ENCODE measurements at regions not wholly inside any gene's neighbourhood (a gene's known extent, or its start where the extent isn't known, plus 50 kb on each side); places are given as distances from the start of the nearest gene placed in this dataset.
"Not testable (repeated sequence)": the region's sequence is repeated elsewhere in the genome, so short reads cannot be mapped to it uniquely, and the experiment has no call there.

GRCh38 chr9:97248252-97248651 lies 59.2 kb upstream of the CCDC180 start:
- not testable (repeated sequence) for H3K9me3 Mint-ChIP-seq; ATAC-seq (replicated peaks; ENCODE audit: extremely low read depth, poor library complexity, severe bottlenecking); H3K4me1 Mint-ChIP-seq; H3K27ac Mint-ChIP-seq (ENCODE audit: low read depth); DNase-seq (ENCODE audit: low spot score in 2 of 2); H3K27me3 Mint-ChIP-seq; H3K4me3 Mint-ChIP-seq
- H3K36me3 Mint-ChIP-seq (ENCODE audit: insufficient read depth), result peaks cover 18% of the 10 kb centered on the region

- Mint-ChIP-seq H3K4me1 (peaks cover 25% of the 10 kb centered on the region), H3K36me3 (ENCODE audit: insufficient read depth) (peaks cover 10% of the 10 kb centered on the region), H3K9me3 (no peaks in the 10 kb centered on the region), H3K27me3 (no peaks in the 10 kb centered on the region), H3K4me3 (no peak overlapping the region), H3K27ac (ENCODE audit: low read depth) (no peak overlapping the region)
- ATAC-seq (replicated peaks; ENCODE audit: extremely low read depth, poor library complexity, severe bottlenecking) (no peak), DNase-seq (ENCODE audit: low spot score in 2 of 2) (no peak)
These were observed 63.9 kb upstream of the CCDC180 start for GRCh38 chr9:97243606-97244005.

- H3K36me3 Mint-ChIP-seq (ENCODE audit: insufficient read depth); H3K27ac Mint-ChIP-seq (ENCODE audit: low read depth); H3K4me3 Mint-ChIP-seq; ATAC-seq (replicated peaks; ENCODE audit: extremely low read depth, poor library complexity, severe bottlenecking); H3K27me3 Mint-ChIP-seq; DNase-seq (ENCODE audit: low spot score in 2 of 2); H3K9me3 Mint-ChIP-seq: not testable (repeated sequence)
- peaks cover 39% of the 10 kb centered on the region for H3K4me1 Mint-ChIP-seq
These were observed 66.0 kb upstream of the CCDC180 start for GRCh38 chr9:97241430-97241829.

- peak; percentile 93 for ATAC-seq (replicated peaks; ENCODE audit: extremely low read depth, poor library complexity, severe bottlenecking)
- H3K27me3 Mint-ChIP-seq, result no peaks in the 10 kb centered on the region
- peak overlapping the region; percentile 86 for H3K27ac Mint-ChIP-seq (ENCODE audit: low read depth)
- DNase-seq (ENCODE audit: low spot score in 2 of 2), result peak; percentile 45 to 61
- peaks cover 36% of the 10 kb centered on the region for H3K4me1 Mint-ChIP-seq
- peaks cover 3% of the 10 kb centered on the region for H3K36me3 Mint-ChIP-seq (ENCODE audit: insufficient read depth)
- no peaks in the 10 kb centered on the region for H3K9me3 Mint-ChIP-seq
- peak overlapping the region; percentile 89 for H3K4me3 Mint-ChIP-seq
These were observed 69.2 kb upstream of the CCDC180 start for GRCh38 chr9:97237951-97238889.

- Mint-ChIP-seq H3K27me3 (no peaks in the 10 kb centered on the region), H3K27ac (ENCODE audit: low read depth) (peak overlapping the region; percentile 86), H3K4me3 (peak overlapping the region; percentile 89), H3K4me1 (peaks cover 33% of the 10 kb centered on the region), H3K36me3 (ENCODE audit: insufficient read depth) (peaks cover 3% of the 10 kb centered on the region), H3K9me3 (no peaks in the 10 kb centered on the region)
- ATAC-seq (replicated peaks; ENCODE audit: extremely low read depth, poor library complexity, severe bottlenecking) (no peak), DNase-seq (ENCODE audit: low spot score in 2 of 2) (no peak)
These were observed 70.1 kb upstream of the CCDC180 start for GRCh38 chr9:97237311-97237786.

- H3K4me3 Mint-ChIP-seq; DNase-seq (ENCODE audit: low spot score in 2 of 2); H3K36me3 Mint-ChIP-seq (ENCODE audit: insufficient read depth); H3K27ac Mint-ChIP-seq (ENCODE audit: low read depth); ATAC-seq (replicated peaks; ENCODE audit: extremely low read depth, poor library complexity, severe bottlenecking); H3K27me3 Mint-ChIP-seq; H3K4me1 Mint-ChIP-seq; H3K9me3 Mint-ChIP-seq: not testable (repeated sequence)
These were observed 74.5 kb upstream of the CCDC180 start for GRCh38 chr9:97233009-97233400.

- not testable (repeated sequence) for ATAC-seq (replicated peaks; ENCODE audit: extremely low read depth, poor library complexity, severe bottlenecking); H3K4me3 Mint-ChIP-seq; DNase-seq (ENCODE audit: low spot score in 2 of 2); H3K27ac Mint-ChIP-seq (ENCODE audit: low read depth); H3K4me1 Mint-ChIP-seq; H3K9me3 Mint-ChIP-seq; H3K27me3 Mint-ChIP-seq; H3K36me3 Mint-ChIP-seq (ENCODE audit: insufficient read depth)
These were observed 75.1 kb upstream of the CCDC180 start for GRCh38 chr9:97232060-97233008.

GRCh38 chr9:97222393-97222792 lies 85.1 kb upstream of the CCDC180 start:
- not testable (repeated sequence) for H3K36me3 Mint-ChIP-seq (ENCODE audit: insufficient read depth); H3K27ac Mint-ChIP-seq (ENCODE audit: low read depth); H3K9me3 Mint-ChIP-seq; DNase-seq (ENCODE audit: low spot score in 2 of 2); ATAC-seq (replicated peaks; ENCODE audit: extremely low read depth, poor library complexity, severe bottlenecking); H3K4me1 Mint-ChIP-seq
- Mint-ChIP-seq H3K4me3 (peak overlapping the region; percentile 37), H3K27me3 (peaks cover 61% of the 10 kb centered on the region)

GRCh38 chr9:97221478-97222355 lies 85.7 kb upstream of the CCDC180 start:
- DNase-seq (ENCODE audit: low spot score in 2 of 2) (peak; percentile 26 to 29), ATAC-seq (replicated peaks; ENCODE audit: extremely low read depth, poor library complexity, severe bottlenecking) (peak; percentile 89)
- H3K27ac Mint-ChIP-seq (ENCODE audit: low read depth); H3K9me3 Mint-ChIP-seq; H3K4me1 Mint-ChIP-seq; H3K36me3 Mint-ChIP-seq (ENCODE audit: insufficient read depth): not testable (repeated sequence)
- H3K27me3 Mint-ChIP-seq, result peaks cover 61% of the 10 kb centered on the region
- peak overlapping the region; percentile 81 for H3K4me3 Mint-ChIP-seq

- Mint-ChIP-seq H3K36me3 (ENCODE audit: insufficient read depth) (peaks cover 3% of the 10 kb centered on the region), H3K4me1 (peaks cover 7% of the 10 kb centered on the region), H3K4me3 (peak overlapping the region; percentile 81), H3K9me3 (no peaks in the 10 kb centered on the region), H3K27ac (ENCODE audit: low read depth) (no peak overlapping the region), H3K27me3 (peaks cover 61% of the 10 kb centered on the region)
- DNase-seq (ENCODE audit: low spot score in 2 of 2) (no peak), ATAC-seq (replicated peaks; ENCODE audit: extremely low read depth, poor library complexity, severe bottlenecking) (no peak)
These were observed 86.5 kb upstream of the CCDC180 start for GRCh38 chr9:97220894-97221477.

GRCh38 chr9:97220396-97220795 lies 87.1 kb upstream of the CCDC180 start:
- H3K4me1 Mint-ChIP-seq; ATAC-seq (replicated peaks; ENCODE audit: extremely low read depth, poor library complexity, severe bottlenecking); H3K36me3 Mint-ChIP-seq (ENCODE audit: insufficient read depth); H3K9me3 Mint-ChIP-seq; DNase-seq (ENCODE audit: low spot score in 2 of 2); H3K27ac Mint-ChIP-seq (ENCODE audit: low read depth): not testable (repeated sequence)
- peak overlapping the region; percentile 81 for H3K4me3 Mint-ChIP-seq
- peaks cover 67% of the 10 kb centered on the region for H3K27me3 Mint-ChIP-seq

Measured in central memory CD8-positive, alpha-beta T cell (primary cell).